CD4-positive, alpha-beta T cell treated with Interleukin-4 for 1 hour (primary cell): ENCODE measurements at regions not wholly inside any gene's neighbourhood (a gene's known extent, or its start where the extent isn't known, plus 50 kb on each side); places are given as distances from the start of the nearest gene placed in this dataset.
"Not testable (repeated sequence)": the region's sequence is repeated elsewhere in the genome, so short reads cannot be mapped to it uniquely, and the experiment has no call there.

Experiments used
- DNase-seq, 2 donors: peaks; one replicate each; pipeline ENCODE4 v3.0.0-alpha.2; 2020 to 2022

- not testable (repeated sequence) for DNase-seq
Observed at GRCh38 chr6:71007298-71007697, 50.4 kb upstream of the B3GAT2 start.

GRCh38 chr6:71011871-71012371, 55.1 kb upstream of the B3GAT2 start:
- DNase-seq, result no peak

- DNase-seq, result peak in 1 of 2 donors; percentile 41
Observed at GRCh38 chr6:71012866-71013469, 56.1 kb upstream of the B3GAT2 start.

- no peak for DNase-seq
Observed at GRCh38 chr6:71015392-71015791, 58.5 kb upstream of the B3GAT2 start.

- no peak for DNase-seq
Observed at GRCh38 chr6:71028236-71028876, 71.5 kb upstream of the B3GAT2 start.

GRCh38 chr6:71028877-71029252, 72.0 kb upstream of the B3GAT2 start:
- no peak for DNase-seq

GRCh38 chr6:71029555-71029954, 72.7 kb upstream of the B3GAT2 start:
- DNase-seq, result no peak

GRCh38 chr6:71031912-71032311, 75.1 kb upstream of the B3GAT2 start:
- no peak for DNase-seq

- no peak for DNase-seq
Observed at GRCh38 chr6:71033171-71033570, 76.3 kb upstream of the B3GAT2 start.

- no peak for DNase-seq
Observed at GRCh38 chr6:71033890-71034289, 77.0 kb upstream of the B3GAT2 start.

- no peak for DNase-seq
Observed at GRCh38 chr6:71034563-71035345, 77.9 kb upstream of the B3GAT2 start.

GRCh38 chr6:71035871-71036270, 79.0 kb upstream of the B3GAT2 start:
- DNase-seq, result no peak

- no peak for DNase-seq
Observed at GRCh38 chr6:71038711-71039344, 82.0 kb upstream of the B3GAT2 start.

GRCh38 chr6:71040043-71040442, 83.2 kb upstream of the B3GAT2 start:
- no peak for DNase-seq

- no peak for DNase-seq
Observed at GRCh38 chr6:71040841-71041240, 84.0 kb upstream of the B3GAT2 start.

- DNase-seq, result no peak
Observed at GRCh38 chr6:71043902-71044301, 87.0 kb upstream of the B3GAT2 start.

- DNase-seq, result no peak
Observed at GRCh38 chr6:71044753-71045152, 87.9 kb upstream of the B3GAT2 start.

- DNase-seq, result no peak
Observed at GRCh38 chr6:71045296-71045695, 88.4 kb upstream of the B3GAT2 start.

GRCh38 chr6:71047417-71047816, 90.6 kb upstream of the B3GAT2 start:
- DNase-seq, result no peak

GRCh38 chr6:71048320-71049164, 91.7 kb upstream of the B3GAT2 start:
- DNase-seq, result no peak

GRCh38 chr6:71049198-71049770, 92.4 kb upstream of the B3GAT2 start:
- DNase-seq, result no peak

- no peak for DNase-seq
Observed at GRCh38 chr6:71053475-71053874, 96.6 kb upstream of the B3GAT2 start.
